Fibroblast of lung (primary cell): ENCODE measurements at regions not wholly inside any gene's neighbourhood (a gene's known extent, or its start where the extent isn't known, plus 50 kb on each side); places are given as distances from the start of the nearest gene placed in this dataset.

ENCODE experiments used
- DNase-seq, 2 donors: peaks; one replicate each; pipeline versions ENCODE4 v3.0.0 to v3.0.0-alpha.2; 2010; ENCODE audit warnings: low read depth in 2 of 2
- H2AFZ ChIP-seq: 2 replicates; pipeline ENCODE4 v1.5.1; 2012; ENCODE audit warnings: low read length, control low read depth, inconsistent platforms
- H3K27ac ChIP-seq: 2 replicates; pipeline ENCODE4 v1.5.1; 2011; ENCODE audit warnings: low read length, control low read depth; ENCODE audit not compliant: insufficient read depth
- H3K27me3 ChIP-seq: 2 replicates; pipeline ENCODE4 v1.5.1; 2011; ENCODE audit warnings: mild to moderate bottlenecking, low read length; ENCODE audit not compliant: control insufficient read depth, insufficient read depth
- H3K36me3 ChIP-seq: 2 replicates; pipeline ENCODE4 v1.5.1; 2011; ENCODE audit warnings: low read length; ENCODE audit not compliant: control insufficient read depth, insufficient read depth
- H3K4me1 ChIP-seq: 2 replicates; pipeline ENCODE4 v1.5.1; 2011; ENCODE audit warnings: low read length; ENCODE audit not compliant: control insufficient read depth, insufficient read depth; ENCODE audit errors: extremely low read depth
- H3K4me2 ChIP-seq: 2 replicates; pipeline ENCODE4 v1.5.1; 2011; ENCODE audit warnings: low read length, control low read depth; ENCODE audit not compliant: insufficient read depth; ENCODE audit errors: extremely low read depth
- H3K4me3 ChIP-seq, 4 experiments: fragments of 200-600 bp in 1 of 4; sonication (generic) in 1 of 4; replicated peaks in 1 of 4; 2 replicates each; pipeline ENCODE4 v1.5.1; 2011 to 2016; ENCODE audit warnings: low read length in 4 of 4, low read depth in 3 of 4, mild to moderate bottlenecking in 3 of 4, control low read depth in 2 of 4, inconsistent platforms in 1 of 4, mixed read lengths in 1 of 4; ENCODE audit not compliant: insufficient read depth in 1 of 4; ENCODE audit errors: control extremely low read depth in 1 of 4
- H3K79me2 ChIP-seq: 2 replicates; pipeline ENCODE4 v1.5.1; 2012; ENCODE audit warnings: mild to moderate bottlenecking, low read length, inconsistent platforms; ENCODE audit not compliant: control insufficient read depth, insufficient read depth
- H3K9ac ChIP-seq: 2 replicates; pipeline ENCODE4 v1.5.1; 2011; ENCODE audit warnings: mild to moderate bottlenecking, low read length, control low read depth; ENCODE audit not compliant: insufficient read depth
- H3K9me3 ChIP-seq: 2 replicates; pipeline ENCODE4 v1.5.1; 2012; ENCODE audit warnings: low read depth, low read length; ENCODE audit not compliant: control insufficient read depth, insufficient read depth
- H4K20me1 ChIP-seq: 2 replicates; pipeline ENCODE4 v1.5.1; 2011; ENCODE audit warnings: low read length; ENCODE audit not compliant: control insufficient read depth, insufficient read depth; ENCODE audit errors: extremely low read depth
- EZH2 ChIP-seq: IDR thresholded peaks from 2 replicates; pipeline ENCODE4 v1.5.1; 2012; ENCODE audit warnings: low read length, control low read depth, mild to moderate bottlenecking; ENCODE audit errors: missing control alignments
- TF ChIP-seq, protein P1 (sequence below), 2 donors: IDR thresholded peaks in 1 of 2; conservative IDR thresholded peaks in 1 of 2; 1 replicate in 1 of 2; 2 replicates in 1 of 2; pipeline ENCODE4 v1.5.1; 2011 to 2012; ENCODE audit warnings: low read length in 2 of 2, control low read depth in 1 of 2, inconsistent platforms in 1 of 2, low read depth in 1 of 2, mild to moderate bottlenecking in 1 of 2

DNA sequence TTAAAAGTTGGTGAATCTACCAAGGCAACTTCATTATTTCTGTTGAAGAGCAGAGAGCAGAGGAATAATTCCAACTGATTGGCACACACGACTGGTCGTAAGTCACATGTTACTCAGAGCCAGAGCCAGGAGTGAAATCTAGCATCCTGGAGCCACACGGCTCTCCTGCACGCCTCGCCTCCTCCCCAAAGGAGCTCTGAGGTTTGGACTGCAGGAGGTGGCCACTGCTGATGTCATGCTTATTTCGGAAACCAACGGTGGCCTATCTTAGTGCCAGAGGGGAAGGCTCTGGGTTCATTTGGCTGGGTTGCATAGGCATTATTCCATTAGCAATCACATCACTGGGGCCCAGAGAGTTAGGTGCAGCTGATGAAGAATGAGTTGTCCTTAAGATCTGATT, 123.5 kb upstream of the RALGAPA2 start:
- TF ChIP-seq, protein P1, sequence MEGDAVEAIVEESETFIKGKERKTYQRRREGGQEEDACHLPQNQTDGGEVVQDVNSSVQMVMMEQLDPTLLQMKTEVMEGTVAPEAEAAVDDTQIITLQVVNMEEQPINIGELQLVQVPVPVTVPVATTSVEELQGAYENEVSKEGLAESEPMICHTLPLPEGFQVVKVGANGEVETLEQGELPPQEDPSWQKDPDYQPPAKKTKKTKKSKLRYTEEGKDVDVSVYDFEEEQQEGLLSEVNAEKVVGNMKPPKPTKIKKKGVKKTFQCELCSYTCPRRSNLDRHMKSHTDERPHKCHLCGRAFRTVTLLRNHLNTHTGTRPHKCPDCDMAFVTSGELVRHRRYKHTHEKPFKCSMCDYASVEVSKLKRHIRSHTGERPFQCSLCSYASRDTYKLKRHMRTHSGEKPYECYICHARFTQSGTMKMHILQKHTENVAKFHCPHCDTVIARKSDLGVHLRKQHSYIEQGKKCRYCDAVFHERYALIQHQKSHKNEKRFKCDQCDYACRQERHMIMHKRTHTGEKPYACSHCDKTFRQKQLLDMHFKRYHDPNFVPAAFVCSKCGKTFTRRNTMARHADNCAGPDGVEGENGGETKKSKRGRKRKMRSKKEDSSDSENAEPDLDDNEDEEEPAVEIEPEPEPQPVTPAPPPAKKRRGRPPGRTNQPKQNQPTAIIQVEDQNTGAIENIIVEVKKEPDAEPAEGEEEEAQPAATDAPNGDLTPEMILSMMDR (conservative IDR thresholded peaks at IDR 0.05 in 1 of 2, IDR thresholded peaks at IDR 0.05 in 1 of 2; ENCODE audit: low read depth in 1 of 2, low read length in 2 of 2) = no peak
- no peak for TF ChIP-seq EZH2
- Histone ChIP-seq H3K4me2 (no peak overlapping the region), H3K36me3 (no peaks in the 10 kb centered on the region)

DNA sequence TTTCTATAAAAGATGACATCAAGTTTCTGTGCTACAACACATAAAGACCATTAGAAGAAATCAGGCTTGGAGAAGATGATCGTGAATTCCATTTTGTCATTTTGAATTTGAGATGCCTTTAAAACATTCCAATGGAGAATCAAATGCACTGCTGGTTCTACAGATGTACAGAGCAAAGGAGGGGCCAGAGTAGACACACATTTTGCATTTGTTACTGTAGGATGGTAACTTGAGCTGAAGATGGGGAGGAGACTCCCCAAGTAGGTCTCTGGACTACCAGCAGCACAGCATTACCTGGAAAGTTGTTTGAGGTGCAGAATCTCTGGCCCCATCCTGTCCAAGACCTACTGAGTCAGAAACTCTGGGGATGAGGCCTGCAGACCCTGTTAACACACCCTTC, 121.6 kb upstream of the RALGAPA2 start:
- Histone ChIP-seq H3K4me3 (no peak overlapping the region), H2AFZ (no peak overlapping the region), H3K36me3 (no peaks in the 10 kb centered on the region), H3K9me3 (no peaks in the 10 kb centered on the region), H3K4me2 (no peak overlapping the region), H4K20me1 (no peaks in the 10 kb centered on the region), H3K9ac (no peak overlapping the region), H3K79me2 (no peaks in the 10 kb centered on the region), H3K4me1 (no peaks in the 10 kb centered on the region), H3K27ac (no peak overlapping the region), H3K27me3 (no peaks in the 10 kb centered on the region)
- DNase-seq = no peak
- TF ChIP-seq, protein P1 (conservative IDR thresholded peaks at IDR 0.05 in 1 of 2, IDR thresholded peaks at IDR 0.05 in 1 of 2; ENCODE audit: low read depth in 1 of 2, low read length in 2 of 2) = no peak
- no peak for TF ChIP-seq EZH2

More for the DNA sequence above, 123.5 kb upstream of the RALGAPA2 start:
- H3K9me3 ChIP-seq = no peaks in the 10 kb centered on the region
- H3K4me3 ChIP-seq = no peak overlapping the region
- H3K9ac ChIP-seq = no peak overlapping the region
- no peaks in the 10 kb centered on the region for H4K20me1 ChIP-seq
- H3K79me2 ChIP-seq = no peaks in the 10 kb centered on the region
- no peaks in the 10 kb centered on the region for H3K27me3 ChIP-seq
- no peaks in the 10 kb centered on the region for H3K4me1 ChIP-seq
- H3K27ac ChIP-seq = no peak overlapping the region
- DNase-seq = no peak
- no peak overlapping the region for H2AFZ ChIP-seq

DNA sequence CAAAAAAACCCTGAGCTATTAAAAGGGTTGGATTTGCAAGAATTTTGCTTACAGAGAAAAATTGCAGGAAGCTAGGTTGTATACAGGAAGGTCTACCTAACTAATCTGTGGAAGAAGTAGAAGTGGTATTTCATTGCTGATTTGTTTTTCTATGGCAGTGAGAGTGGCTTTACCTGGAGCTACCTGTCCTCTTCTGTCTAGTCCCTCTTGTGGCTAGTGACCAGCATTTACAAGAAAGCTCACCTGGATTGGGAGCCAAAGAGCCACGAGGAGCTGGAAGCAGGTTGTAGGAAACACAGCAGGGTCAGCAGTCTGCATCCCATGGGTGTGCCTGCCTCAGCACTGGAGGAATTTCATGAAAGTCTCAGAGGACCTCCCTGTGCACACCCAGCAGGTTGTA, 120.3 kb upstream of the RALGAPA2 start:
- Histone ChIP-seq H3K4me2 (no peak overlapping the region), H3K79me2 (no peaks in the 10 kb centered on the region), H3K4me1 (no peaks in the 10 kb centered on the region), H4K20me1 (no peaks in the 10 kb centered on the region), H3K4me3 (no peak overlapping the region), H3K9me3 (no peaks in the 10 kb centered on the region), H3K27me3 (no peaks in the 10 kb centered on the region), H3K36me3 (no peaks in the 10 kb centered on the region), H2AFZ (no peak overlapping the region), H3K9ac (no peak overlapping the region), H3K27ac (no peak overlapping the region)
- TF ChIP-seq EZH2 = no peak
- TF ChIP-seq, protein P1 (conservative IDR thresholded peaks at IDR 0.05 in 1 of 2, IDR thresholded peaks at IDR 0.05 in 1 of 2; ENCODE audit: low read depth in 1 of 2, low read length in 2 of 2) = no peak
- DNase-seq = no peak
